Mesenchymal stem cell (in vitro differentiated cells and primary cell): ENCODE measurements at regions not wholly inside any gene's neighbourhood (a gene's known extent, or its start where the extent isn't known, plus 50 kb on each side); places are given as distances from the start of the nearest gene placed in this dataset.

Source experiments
- DNase-seq: peaks from one replicate; pipeline ENCODE4 v3.0.0-alpha.2; 2013
- H2AFZ ChIP-seq: one replicate; pipeline ENCODE4 v1.6.1; 2013; ENCODE audit warnings: low read depth, mild to moderate bottlenecking, control low read depth, inconsistent platforms, low read length, moderate library complexity
- H2AK5ac ChIP-seq: 2 replicates; pipeline ENCODE4 v1.6.1; 2013; ENCODE audit warnings: low read length, moderate library complexity, mild to moderate bottlenecking, inconsistent platforms; ENCODE audit not compliant: severe bottlenecking
- H2BK120ac ChIP-seq: one replicate; pipeline ENCODE4 v1.6.1; 2013; ENCODE audit warnings: low read depth, mild to moderate bottlenecking, inconsistent platforms, low read length, moderate library complexity
- H2BK12ac ChIP-seq, 2 experiments: one replicate each; pipeline ENCODE4 v1.6.1; 2013; ENCODE audit warnings: inconsistent platforms in 2 of 2, low read length in 2 of 2, mild to moderate bottlenecking in 2 of 2, moderate library complexity in 2 of 2, control low read depth in 1 of 2
- H2BK15ac ChIP-seq: one replicate; pipeline ENCODE4 v1.6.1; 2013; ENCODE audit warnings: mild to moderate bottlenecking, low read depth, inconsistent platforms; ENCODE audit not compliant: poor library complexity, severe bottlenecking
- H2BK5ac ChIP-seq: 2 replicates; pipeline ENCODE4 v1.6.1; 2013; ENCODE audit warnings: low read depth, mild to moderate bottlenecking, low read length, control low read depth, inconsistent platforms; ENCODE audit not compliant: poor library complexity, severe bottlenecking
- H3K14ac ChIP-seq, 2 experiments: one replicate each; pipeline ENCODE4 v1.6.1; 2013; ENCODE audit warnings: inconsistent platforms in 2 of 2, low read length in 2 of 2, control low read depth in 1 of 2, mild to moderate bottlenecking in 1 of 2, moderate library complexity in 1 of 2
- H3K18ac ChIP-seq, 2 experiments: one replicate each; pipeline ENCODE4 v1.6.1; 2013; ENCODE audit warnings: inconsistent platforms in 2 of 2, low read length in 2 of 2, control low read depth in 1 of 2, low read depth in 1 of 2, mild to moderate bottlenecking in 1 of 2
- H3K23ac ChIP-seq, 2 experiments: one replicate each; pipeline ENCODE4 v1.6.1; 2013; ENCODE audit warnings: inconsistent platforms in 2 of 2, low read length in 2 of 2, mild to moderate bottlenecking in 2 of 2, moderate library complexity in 2 of 2, control low read depth in 1 of 2
- H3K27ac ChIP-seq: 2 replicates; pipeline ENCODE4 v1.5.1; 2013; ENCODE audit warnings: mild to moderate bottlenecking, moderate library complexity, low read length, control low read depth, inconsistent platforms; ENCODE audit not compliant: poor library complexity, severe bottlenecking
- H3K27me3 ChIP-seq, 2 experiments: 2 replicates each; pipeline versions ENCODE4 v1.6.1 to v1.7.0; 2013; ENCODE audit warnings: low read length in 2 of 2, mild to moderate bottlenecking in 2 of 2, moderate library complexity in 2 of 2, control low read depth in 1 of 2, inconsistent platforms in 1 of 2; ENCODE audit not compliant: control insufficient read depth in 1 of 2, insufficient read depth in 1 of 2
- H3K36me3 ChIP-seq, 2 experiments: 2 replicates each; pipeline versions ENCODE4 v1.6.1 to v1.7.0; 2013; ENCODE audit warnings: low read length in 2 of 2, control low read depth in 1 of 2, inconsistent platforms in 1 of 2, low read depth in 1 of 2, mild to moderate bottlenecking in 1 of 2; ENCODE audit not compliant: insufficient read depth in 2 of 2, control insufficient read depth in 1 of 2
- H3K4ac ChIP-seq, 2 experiments: one replicate each; pipeline ENCODE4 v1.6.1; 2013; ENCODE audit warnings: inconsistent platforms in 2 of 2, low read length in 2 of 2, mild to moderate bottlenecking in 2 of 2, moderate library complexity in 2 of 2, control low read depth in 1 of 2, low read depth in 1 of 2
- H3K4me1 ChIP-seq: 2 replicates; pipeline ENCODE4 v1.6.1; 2013; ENCODE audit warnings: low read depth, low read length, control low read depth; ENCODE audit not compliant: control insufficient read depth, insufficient read depth
- H3K4me2 ChIP-seq: 2 replicates; pipeline ENCODE4 v1.6.1; 2013; ENCODE audit warnings: low read length, mild to moderate bottlenecking, inconsistent platforms; ENCODE audit not compliant: poor library complexity, severe bottlenecking
- H3K4me3 ChIP-seq, 2 experiments: 2 replicates each; pipeline versions ENCODE4 v1.5.1 to v1.7.0; 2013; ENCODE audit warnings: low read length in 2 of 2, mild to moderate bottlenecking in 2 of 2, control low read depth in 1 of 2, low read depth in 1 of 2; ENCODE audit not compliant: insufficient read depth in 1 of 2
- H3K79me1 ChIP-seq: replicated peaks from 2 replicates; pipeline ENCODE4 v1.6.1; 2013; ENCODE audit warnings: mild to moderate bottlenecking, control low read depth, low read length, inconsistent platforms; ENCODE audit not compliant: poor library complexity, severe bottlenecking
- H3K9ac ChIP-seq: 2 replicates; pipeline ENCODE4 v1.7.0; 2013; ENCODE audit warnings: mild to moderate bottlenecking, low read length, moderate library complexity
- H3K9me3 ChIP-seq: 2 replicates; pipeline ENCODE4 v1.7.0; 2013; ENCODE audit warnings: mild to moderate bottlenecking, low read length; ENCODE audit not compliant: control insufficient read depth
- H4K8ac ChIP-seq: one replicate; pipeline ENCODE4 v1.6.1; 2013; ENCODE audit warnings: inconsistent platforms, mild to moderate bottlenecking, low read length, moderate library complexity
- H4K91ac ChIP-seq: one replicate; pipeline ENCODE4 v1.6.1; 2013; ENCODE audit warnings: mild to moderate bottlenecking, low read length, inconsistent platforms
- WGBS: methylation state at CpG from one replicate; pipeline ENCODE4 v1.1.7; 2013; ENCODE audit warnings: mixed read lengths; 5-methylcytosine and 5-hydroxymethylcytosine counted together

DNA sequence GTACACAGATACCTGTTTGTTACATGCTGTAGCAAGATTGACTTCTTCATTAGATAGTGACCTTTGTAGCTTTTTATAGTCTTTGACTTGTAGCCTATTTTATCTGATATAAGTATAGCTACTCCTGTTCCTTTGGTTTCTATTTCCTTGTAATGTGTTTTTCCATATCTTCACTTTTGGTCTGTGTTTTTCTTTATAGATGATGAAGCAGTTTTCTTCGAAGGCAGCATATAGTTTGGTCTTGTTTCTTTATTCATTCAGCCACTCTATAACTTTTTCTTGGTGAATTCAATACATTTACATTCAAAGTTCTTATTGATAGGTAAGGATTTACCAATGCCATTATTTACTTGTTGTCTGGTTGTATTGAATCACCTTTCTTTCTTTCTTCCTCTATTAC is 1357.3 kb upstream of the EYS start:
- H3K4me3 ChIP-seq = no peak overlapping the region
- no peak overlapping the region for H2BK15ac ChIP-seq
- no peak overlapping the region for H3K4ac ChIP-seq
- no peak overlapping the region for H4K8ac ChIP-seq
- no peaks in the 10 kb centered on the region for H3K36me3 ChIP-seq
- no peaks in the 10 kb centered on the region for H3K79me1 ChIP-seq
- no peaks in the 10 kb centered on the region for H3K4me1 ChIP-seq
- no peak overlapping the region for H2BK5ac ChIP-seq
- no peak overlapping the region for H3K4me2 ChIP-seq
- no peak overlapping the region for H4K91ac ChIP-seq
- no peak overlapping the region for H2AK5ac ChIP-seq
- H2BK12ac ChIP-seq = no peak overlapping the region
- H3K27me3 ChIP-seq = no peaks in the 10 kb centered on the region
- WGBS = no CpG with 5 or more reads among the region's 1 CpG
- H3K23ac ChIP-seq = no peak overlapping the region
- no peak overlapping the region for H3K18ac ChIP-seq
- no peak overlapping the region for H3K27ac ChIP-seq
- no peak overlapping the region for H3K14ac ChIP-seq
- no peak overlapping the region for H2BK120ac ChIP-seq
- peaks cover 3% of the 10 kb centered on the region for H3K9me3 ChIP-seq
- H3K9ac ChIP-seq = no peak overlapping the region
- no peak for DNase-seq
- H2AFZ ChIP-seq = no peak overlapping the region

- no peak overlapping the region for H2BK12ac ChIP-seq
- H3K4me1 ChIP-seq = no peaks in the 10 kb centered on the region
- no peak overlapping the region for H4K91ac ChIP-seq
- no peak overlapping the region for H3K4me2 ChIP-seq
- peak; percentile 51 for DNase-seq
- no peak overlapping the region for H2AFZ ChIP-seq
- H3K4ac ChIP-seq = no peak overlapping the region
- no peak overlapping the region for H3K9ac ChIP-seq
- WGBS = 86% methylated on average over 1 of the region's 1 CpG
- H3K36me3 ChIP-seq = no peaks in the 10 kb centered on the region
- no peaks in the 10 kb centered on the region for H3K79me1 ChIP-seq
- H2BK5ac ChIP-seq = no peak overlapping the region
- H3K27me3 ChIP-seq = no peaks in the 10 kb centered on the region
- H3K9me3 ChIP-seq = peaks cover 4% of the 10 kb centered on the region
- H3K27ac ChIP-seq = no peak overlapping the region
- H3K14ac ChIP-seq = no peak overlapping the region
- H4K8ac ChIP-seq = no peak overlapping the region
- no peak overlapping the region for H2BK15ac ChIP-seq
- no peak overlapping the region for H3K4me3 ChIP-seq
- no peak overlapping the region for H3K18ac ChIP-seq
- H2BK120ac ChIP-seq = no peak overlapping the region
- H3K23ac ChIP-seq = no peak overlapping the region
- no peak overlapping the region for H2AK5ac ChIP-seq
Measured at GRCh38 chr6:67047996-67048395, 1341.0 kb upstream of the EYS start.

DNA sequence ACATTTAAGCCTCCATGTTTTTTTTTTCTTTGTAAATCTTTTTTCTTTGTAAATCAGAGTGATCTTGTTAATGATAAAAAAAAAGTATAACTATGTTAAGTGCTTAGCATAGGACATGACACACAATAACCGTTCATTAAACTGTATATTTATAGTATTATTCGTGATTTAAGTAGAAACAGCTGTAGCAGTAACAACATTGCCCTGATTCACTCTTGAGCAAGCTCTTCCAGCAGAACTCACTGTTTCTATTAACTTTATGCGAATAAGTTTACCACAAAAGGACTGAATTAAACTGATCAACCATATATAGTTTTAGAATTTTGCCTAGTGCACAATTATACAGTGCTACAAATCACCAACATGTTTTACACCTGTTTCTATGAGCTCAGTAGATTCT is 1338.0 kb upstream of the EYS start:
- Histone ChIP-seq H3K14ac (no peak overlapping the region), H3K9me3 (no peaks in the 10 kb centered on the region), H2BK120ac (no peak overlapping the region), H4K8ac (no peak overlapping the region), H3K4me3 (no peak overlapping the region), H3K9ac (no peak overlapping the region), H3K27ac (no peak overlapping the region), H2BK5ac (no peak overlapping the region), H2BK12ac (no peak overlapping the region), H3K79me1 (no peaks in the 10 kb centered on the region), H3K4ac (no peak overlapping the region), H2BK15ac (no peak overlapping the region), H3K36me3 (no peaks in the 10 kb centered on the region), H3K23ac (no peak overlapping the region), H3K4me1 (no peaks in the 10 kb centered on the region), H3K18ac (no peak overlapping the region), H4K91ac (no peak overlapping the region), H2AFZ (no peak overlapping the region), H2AK5ac (no peak overlapping the region), H3K4me2 (no peak overlapping the region), H3K27me3 (no peaks in the 10 kb centered on the region)
- no peak for DNase-seq
- 63% methylated on average over 1 of the region's 3 CpGs for WGBS

DNA sequence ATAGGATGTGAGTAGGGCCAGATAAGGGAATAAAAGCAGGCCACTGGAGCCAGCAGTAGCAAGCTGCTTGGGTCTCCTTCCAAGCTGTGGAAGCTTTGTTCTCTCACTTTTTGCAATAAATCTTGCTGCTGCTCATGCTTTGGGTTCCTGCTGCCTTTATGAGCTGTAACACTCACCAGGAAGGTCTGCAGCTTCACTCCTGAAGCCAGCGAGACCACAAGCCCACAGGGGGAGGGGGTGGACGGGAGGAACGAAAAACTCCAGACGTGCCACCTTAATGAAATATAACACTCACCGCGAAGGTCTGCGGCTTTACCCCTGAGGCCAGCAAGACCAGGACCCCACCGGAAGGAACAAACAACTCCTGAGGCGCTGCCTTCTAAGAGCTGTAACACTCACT is 1324.4 kb upstream of the EYS start:
- Histone ChIP-seq H3K27me3 (no peaks in the 10 kb centered on the region), H4K91ac (no peak overlapping the region), H2BK5ac (no peak overlapping the region), H3K4me1 (peaks cover 2% of the 10 kb centered on the region), H2BK15ac (no peak overlapping the region), H3K4me3 (no peak overlapping the region), H3K79me1 (no peaks in the 10 kb centered on the region), H3K9ac (no peak overlapping the region), H3K18ac (no peak overlapping the region), H2BK12ac (no peak overlapping the region), H3K14ac (no peak overlapping the region), H3K27ac (no peak overlapping the region), H2AFZ (no peak overlapping the region), H3K4me2 (no peak overlapping the region), H3K4ac (no peak overlapping the region), H4K8ac (no peak overlapping the region), H2AK5ac (no peak overlapping the region), H2BK120ac (no peak overlapping the region), H3K9me3 (peaks cover 6% of the 10 kb centered on the region), H3K36me3 (no peaks in the 10 kb centered on the region), H3K23ac (no peak overlapping the region)
- DNase-seq = no peak
- WGBS = 84% methylated on average over 9 of the region's 9 CpGs
